HG03095 (cell line): ENCODE measurements at regions not wholly inside any gene's neighbourhood (a gene's known extent, or its start where the extent isn't known, plus 50 kb on each side); places are given as distances from the start of the nearest gene placed in this dataset.
A peak's percentile ranks its signal among the peaks of the same experiment; 100 is the strongest.
"Not testable (repeated sequence)": the region's sequence is repeated elsewhere in the genome, so short reads cannot be mapped to it uniquely, and the experiment has no call there.

Experiments used
- ATAC-seq: cut with Tn5 transposase; IDR thresholded peaks from one replicate; pipeline ENCODE4 v1.9.1; 2021; ENCODE audit warnings: moderate library complexity; ENCODE audit not compliant: unreplicated experiment

- ATAC-seq: not testable (repeated sequence)
Observed at GRCh38 chr7:142477801-142478200, 219.9 kb upstream of the PRSS58 start.

GRCh38 chr7:142477079-142477651, 219.3 kb upstream of the PRSS58 start:
- ATAC-seq: no peak

- no peak for ATAC-seq
Observed at GRCh38 chr7:142476077-142476476, 218.2 kb upstream of the PRSS58 start.

- no peak for ATAC-seq
Observed at GRCh38 chr7:142471820-142472219, 214.0 kb upstream of the PRSS58 start.

DNA sequence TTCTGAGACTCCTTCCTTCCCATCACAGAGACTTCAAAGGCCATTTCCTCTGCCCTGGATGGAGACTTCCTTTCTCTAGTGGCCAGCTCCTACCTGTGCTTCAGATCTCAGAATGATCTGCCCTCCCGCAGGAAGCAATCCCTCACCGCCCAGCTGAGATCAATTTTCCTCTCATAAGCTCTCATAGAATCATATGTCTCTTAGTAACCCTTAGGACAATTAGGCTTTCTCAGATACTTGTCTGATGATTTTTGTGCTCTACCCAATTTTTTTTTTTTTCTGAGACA, 212.6 kb upstream of the PRSS58 start:
- ATAC-seq: no peak

DNA sequence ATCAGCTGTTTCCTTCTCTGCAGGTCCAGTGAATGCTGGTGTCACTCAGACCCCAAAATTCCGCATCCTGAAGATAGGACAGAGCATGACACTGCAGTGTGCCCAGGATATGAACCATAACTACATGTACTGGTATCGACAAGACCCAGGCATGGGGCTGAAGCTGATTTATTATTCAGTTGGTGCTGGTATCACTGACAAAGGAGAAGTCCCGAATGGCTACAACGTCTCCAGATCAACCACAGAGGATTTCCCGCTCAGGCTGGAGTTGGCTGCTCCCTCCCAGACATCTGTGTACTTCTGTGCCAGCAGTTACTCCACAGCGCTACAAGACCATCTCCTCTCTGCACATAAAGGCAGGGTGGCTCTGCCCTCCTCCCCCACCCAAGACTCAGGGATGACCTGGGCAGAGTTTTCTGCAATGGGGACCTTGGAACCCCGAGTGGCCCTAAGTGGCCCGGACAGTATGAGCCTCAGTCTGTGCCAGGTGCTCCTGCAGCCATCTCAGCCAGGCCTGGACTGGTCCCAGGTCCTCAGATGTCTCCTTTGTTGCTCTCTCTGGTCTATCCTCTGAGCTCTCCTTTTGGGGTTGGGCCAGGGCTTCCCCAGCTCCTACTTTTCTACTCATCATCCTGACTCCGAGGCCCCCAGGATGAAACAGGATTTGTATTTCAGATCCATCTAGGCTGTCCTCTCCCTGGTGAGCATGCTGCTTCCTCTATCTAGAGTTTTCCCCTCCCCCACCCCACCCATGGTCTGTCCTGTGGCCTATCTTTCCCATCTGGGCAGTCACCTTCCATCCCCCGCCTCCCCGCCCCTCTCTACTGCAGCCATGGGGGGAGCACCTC, 212.1 kb upstream of the PRSS58 start:
- no peak for ATAC-seq

DNA sequence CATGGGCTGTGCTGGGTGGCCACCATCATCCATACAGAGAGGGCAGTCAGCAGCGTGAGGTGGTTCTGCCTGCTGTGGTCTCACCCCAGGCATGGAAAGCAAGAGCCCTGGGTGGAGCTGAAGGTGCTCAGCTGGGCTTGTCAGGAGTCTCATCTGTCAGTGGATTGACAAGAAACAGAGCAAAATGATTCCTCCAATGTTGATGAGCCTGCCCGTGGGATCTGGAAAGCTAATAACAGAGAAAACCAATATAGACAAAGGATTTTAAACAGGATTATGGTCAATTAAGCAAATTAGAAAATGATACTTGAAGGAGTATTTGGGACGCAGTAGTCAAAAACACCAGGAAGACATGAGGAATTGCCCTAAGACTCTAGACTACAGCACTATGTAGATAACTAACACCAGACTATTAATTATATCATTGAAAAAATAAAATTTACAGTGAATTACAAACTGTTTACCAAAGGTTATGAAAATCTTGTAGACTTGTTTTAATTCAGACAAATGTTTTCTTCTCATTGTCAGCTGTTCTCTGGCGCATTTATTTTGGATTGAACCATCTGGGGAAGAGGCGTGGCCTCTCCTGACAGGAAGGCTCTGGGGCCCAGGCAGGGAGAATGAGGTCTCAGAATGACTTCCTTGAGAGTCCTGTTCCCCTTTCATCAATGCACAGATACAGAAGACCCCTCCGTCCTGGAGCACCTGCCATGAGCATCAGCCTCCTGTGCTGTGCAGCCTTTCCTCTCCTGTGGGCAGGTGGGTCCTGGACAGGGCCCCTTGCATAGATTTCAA, 211.2 kb upstream of the PRSS58 start:
- ATAC-seq: no peak

DNA sequence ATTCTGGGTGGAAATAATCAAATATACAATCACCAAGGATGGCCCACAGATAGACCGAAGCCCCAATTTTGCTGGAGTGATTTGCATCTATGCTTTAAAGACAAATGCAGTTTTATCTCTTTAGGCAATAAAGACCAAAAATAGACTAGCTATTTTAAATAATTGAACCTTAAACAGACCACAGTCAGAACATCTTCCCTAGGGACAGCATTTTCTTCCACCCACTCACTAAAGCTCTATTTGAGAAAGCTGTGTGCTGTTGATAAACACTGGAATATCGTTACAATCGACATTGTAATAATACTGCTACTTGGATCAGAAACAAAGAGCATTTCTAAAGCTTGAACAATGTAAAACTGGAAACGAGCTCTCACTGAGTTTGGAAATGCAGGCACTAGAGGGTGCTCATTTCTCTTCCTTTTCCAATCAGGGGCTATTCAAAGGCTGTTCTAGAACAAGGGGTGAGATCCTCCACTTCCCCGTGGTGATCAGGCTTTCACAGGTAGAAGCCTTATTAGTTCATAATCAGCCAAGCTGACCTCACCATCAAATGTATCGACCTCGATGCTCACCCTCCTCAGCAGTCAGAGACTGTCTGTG, 209.3 kb upstream of the PRSS58 start:
- not testable (repeated sequence) for ATAC-seq

DNA sequence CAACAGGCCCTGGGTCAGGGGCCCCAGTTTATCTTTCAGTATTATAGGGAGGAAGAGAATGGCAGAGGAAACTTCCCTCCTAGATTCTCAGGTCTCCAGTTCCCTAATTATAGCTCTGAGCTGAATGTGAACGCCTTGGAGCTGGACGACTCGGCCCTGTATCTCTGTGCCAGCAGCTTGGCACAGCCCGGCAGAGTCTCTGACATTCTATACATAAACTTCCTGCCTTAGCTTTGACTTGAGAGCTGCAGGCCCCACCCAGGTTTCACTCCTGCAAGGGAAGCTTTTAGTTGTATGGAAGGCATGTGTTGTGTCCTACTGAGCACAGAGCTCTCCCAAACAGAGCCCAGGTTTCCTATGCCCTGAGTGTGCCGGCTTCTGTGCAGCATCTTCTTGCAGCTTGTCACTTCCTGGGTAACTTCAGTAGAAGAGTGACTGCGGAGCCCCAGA, 205.6 kb upstream of the PRSS58 start:
- ATAC-seq: no peak

GRCh38 chr7:142461437-142461836, 203.6 kb upstream of the PRSS58 start:
- no peak for ATAC-seq

DNA sequence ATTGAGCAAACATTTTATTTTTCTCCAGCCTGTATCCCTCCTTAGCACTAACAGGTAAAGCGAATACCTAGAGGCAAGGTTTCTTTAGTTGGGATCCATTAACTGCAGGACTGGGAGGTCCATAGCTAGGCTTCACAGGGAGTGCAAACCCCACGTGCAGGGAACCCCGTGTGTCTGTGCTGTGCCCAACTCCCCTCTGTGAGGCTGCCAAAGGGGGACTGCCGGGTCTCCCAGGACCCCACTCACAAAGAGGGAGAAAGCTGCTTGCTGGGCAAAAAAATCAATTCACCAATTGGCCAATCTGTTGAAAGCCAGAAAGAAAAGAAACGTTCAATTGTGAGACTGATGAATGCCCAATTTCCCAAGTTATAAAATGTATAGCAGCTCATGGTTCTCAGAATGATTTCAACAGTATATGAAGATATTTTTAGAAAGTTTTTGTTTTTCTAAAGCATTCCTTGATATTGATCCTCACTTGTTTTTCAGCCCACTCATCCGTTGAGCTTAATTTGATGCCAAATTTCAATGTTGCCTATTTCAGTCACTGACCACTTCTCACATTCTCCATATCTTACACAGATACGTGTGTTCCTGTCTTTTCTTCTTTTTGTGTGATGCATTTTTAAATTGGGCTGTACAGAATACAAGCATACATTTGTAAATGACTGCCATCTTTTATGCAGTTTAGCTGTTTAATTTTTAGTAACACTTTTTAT, 202.7 kb upstream of the PRSS58 start:
- ATAC-seq: no peak

- peak; percentile 82 for ATAC-seq
Observed at GRCh38 chr7:142459551-142459963, 201.7 kb upstream of the PRSS58 start.

- ATAC-seq: no peak
Observed at GRCh38 chr7:142457146-142457703, 199.4 kb upstream of the PRSS58 start.

GRCh38 chr7:142455392-142455791, 197.5 kb upstream of the PRSS58 start:
- ATAC-seq: no peak

DNA sequence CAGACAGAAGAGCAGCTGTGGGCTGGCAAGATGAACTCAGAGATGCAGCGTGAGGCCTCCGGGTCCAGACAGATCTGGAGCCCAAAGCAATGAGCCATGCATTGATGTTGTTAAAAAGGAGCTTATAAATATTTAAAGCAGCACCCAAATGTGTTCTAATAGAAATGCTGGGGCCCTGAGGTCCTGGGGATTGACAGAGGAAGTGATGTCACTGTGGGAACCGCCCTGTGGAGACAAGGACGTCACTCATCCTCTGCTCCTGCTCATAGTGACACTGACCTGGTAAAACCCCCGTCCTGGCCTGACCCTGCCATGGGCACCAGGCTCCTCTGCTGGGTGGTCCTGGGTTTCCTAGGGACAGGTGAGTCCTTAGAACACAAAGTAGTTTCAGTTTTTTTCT, 197.0 kb upstream of the PRSS58 start:
- ATAC-seq: no peak

DNA sequence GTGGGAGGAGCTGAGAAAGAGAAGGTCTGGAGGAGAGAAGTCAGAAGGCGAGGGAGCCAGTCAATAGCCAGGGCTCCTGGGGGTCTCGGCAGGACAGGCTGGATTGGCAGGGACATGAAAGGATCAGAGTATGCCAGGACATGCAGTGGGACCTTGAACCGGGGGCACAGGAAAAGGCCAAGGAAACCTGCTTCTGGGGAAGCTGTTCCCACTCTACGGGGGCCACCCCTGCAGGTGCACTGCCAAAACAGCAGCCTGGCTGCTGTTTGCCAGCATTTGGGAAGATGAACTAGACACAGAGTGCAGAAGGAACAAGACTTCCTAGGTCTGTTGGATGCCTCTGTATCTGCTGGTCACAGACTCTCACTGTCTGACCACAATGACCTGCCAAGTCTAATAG, 194.9 kb upstream of the PRSS58 start:
- no peak for ATAC-seq

- no peak for ATAC-seq
Observed at GRCh38 chr7:142451817-142452216, 194.0 kb upstream of the PRSS58 start.

- ATAC-seq: no peak
Observed at GRCh38 chr7:142451296-142451695, 193.4 kb upstream of the PRSS58 start.

DNA sequence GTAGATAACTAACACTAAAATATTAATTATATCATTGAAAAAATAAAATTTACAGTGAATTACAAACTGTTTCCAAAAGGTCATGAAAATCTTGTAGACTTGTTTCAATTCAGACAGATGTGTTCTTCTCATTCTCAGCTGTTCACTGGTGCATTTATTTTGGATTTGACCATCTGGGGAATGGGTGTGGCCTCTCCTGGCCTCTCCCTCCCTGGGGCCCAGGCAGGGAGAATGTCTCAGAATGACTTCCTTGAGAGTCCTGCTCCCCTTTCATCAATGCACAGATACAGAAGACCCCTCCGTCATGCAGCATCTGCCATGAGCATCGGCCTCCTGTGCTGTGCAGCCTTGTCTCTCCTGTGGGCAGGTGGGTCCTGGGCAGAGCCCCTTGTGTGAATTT, 192.8 kb upstream of the PRSS58 start:
- ATAC-seq: no peak

GRCh38 chr7:142450206-142450605, 192.3 kb upstream of the PRSS58 start:
- no peak for ATAC-seq

DNA sequence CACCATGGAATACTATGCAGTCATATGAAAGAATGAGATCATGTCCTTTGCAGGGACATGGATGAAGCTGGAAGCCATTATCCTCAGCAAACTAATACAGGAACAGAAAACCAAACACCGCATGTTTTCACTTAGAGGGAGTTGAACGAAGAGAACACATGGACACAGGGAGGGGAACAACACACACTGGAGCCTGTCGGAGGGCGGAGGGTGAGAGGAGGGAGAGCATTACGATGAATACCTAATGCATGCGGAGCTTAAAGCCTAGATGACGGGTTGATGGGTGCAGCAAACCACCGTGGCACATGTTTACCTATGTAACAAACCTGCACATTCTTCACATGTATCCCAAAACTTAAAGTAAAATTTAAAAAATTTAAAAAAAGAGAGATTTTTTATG, 191.0 kb upstream of the PRSS58 start:
- ATAC-seq: not testable (repeated sequence)
